ENCODE measurements at regions not wholly inside any gene's neighbourhood (a gene's known extent, or its start where the extent isn't known, plus 50 kb on each side); places are given as distances from the start of the nearest gene placed in this dataset.

DNA sequence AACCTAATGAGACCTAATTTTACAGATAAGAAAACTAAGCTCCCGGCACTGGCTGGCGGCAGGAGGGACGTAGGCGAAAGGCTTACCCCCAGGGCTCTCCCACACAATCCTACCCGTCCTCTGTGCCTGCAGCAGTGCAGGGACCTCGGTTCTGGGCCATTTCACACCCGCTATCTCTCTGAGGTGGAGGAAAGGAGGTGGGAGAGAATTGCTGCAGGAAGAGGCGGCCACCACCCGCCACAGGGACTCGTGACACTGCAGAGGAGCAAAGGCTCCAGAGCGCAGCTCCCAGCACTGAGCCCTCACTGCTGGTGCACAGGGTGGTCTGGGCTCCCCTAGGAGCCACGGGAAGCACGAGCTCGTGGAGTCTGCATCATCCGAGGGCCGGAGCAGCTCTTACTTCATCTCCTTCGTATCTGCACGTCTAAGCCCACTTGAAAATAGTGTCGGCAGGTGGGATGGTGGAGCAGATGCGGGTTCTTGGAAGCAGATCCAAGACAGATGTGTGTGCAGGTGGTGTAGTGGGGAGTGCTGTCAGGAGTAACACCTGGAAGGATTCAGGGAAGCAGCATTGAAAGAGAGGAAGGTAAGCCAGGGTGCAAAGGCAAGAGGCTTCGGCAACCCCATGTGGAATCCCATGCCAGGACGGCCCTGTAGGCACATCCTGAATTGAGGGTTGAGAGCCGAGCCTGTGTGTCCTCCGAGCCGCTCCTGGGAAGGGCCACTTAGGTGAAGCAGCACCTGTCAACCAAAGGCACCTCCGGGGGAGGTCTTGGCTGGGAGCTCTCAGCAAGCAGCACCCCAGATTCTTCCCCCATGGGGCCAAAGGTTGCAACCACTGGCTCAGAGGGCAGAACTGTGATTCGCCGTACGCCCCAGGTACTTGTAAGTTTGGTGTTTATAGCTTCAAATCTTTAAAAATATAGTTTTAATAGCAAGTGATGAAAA is 115.8 kb upstream of the SPACA7 start:
- Histone ChIP-seq H3K4me1 (no peaks in the 10 kb centered on the region), H3K27me3 (replicated peaks; ENCODE audit: control insufficient read depth, insufficient read depth, low read length) (no peaks in the 10 kb centered on the region; the same call in none of the 2 replicates), H3K9me3 (no peaks in the 10 kb centered on the region), H3K4me3 (ENCODE audit: low read depth, low read length) (no peak overlapping the region), H3K36me3 (ENCODE audit: control insufficient read depth, insufficient read depth, low read length) (no peaks in the 10 kb centered on the region)
- CTCF ChIA-PET, result no interaction called here
- H3K36me3 Mint-ChIP-seq (ENCODE audit: insufficient read depth, unreplicated experiment), result no peaks in the 10 kb centered on the region
- H3K27ac Mint-ChIP-seq (ENCODE audit: unreplicated experiment), result no peak overlapping the region
- H3K4me3 Mint-ChIP-seq (ENCODE audit: unreplicated experiment), result no peak overlapping the region
- no peak for DNase-seq
- no peak for TF ChIP-seq CTCF (IDR thresholded peaks at IDR 0.05; ENCODE audit: insufficient read depth in 1 of 2, low read depth in 1 of 2, low read length in 1 of 2, severe bottlenecking in 1 of 2, unreplicated experiment in 1 of 2)
- POLR2A ChIA-PET, result no interaction called here
- intact Hi-C loops (cut with micrococcal nuclease; ENCODE audit: unreplicated experiment), result no loop called here
- BruUV-seq (replicated peaks), result no TSS peak
- H3K4me1 Mint-ChIP-seq (ENCODE audit: low read depth, unreplicated experiment), result no peaks in the 10 kb centered on the region
- H3K27me3 Mint-ChIP-seq (ENCODE audit: insufficient read depth, unreplicated experiment), result peaks cover 30% of the 10 kb centered on the region
- H3K9me3 Mint-ChIP-seq (ENCODE audit: unreplicated experiment), result no peaks in the 10 kb centered on the region

DNA sequence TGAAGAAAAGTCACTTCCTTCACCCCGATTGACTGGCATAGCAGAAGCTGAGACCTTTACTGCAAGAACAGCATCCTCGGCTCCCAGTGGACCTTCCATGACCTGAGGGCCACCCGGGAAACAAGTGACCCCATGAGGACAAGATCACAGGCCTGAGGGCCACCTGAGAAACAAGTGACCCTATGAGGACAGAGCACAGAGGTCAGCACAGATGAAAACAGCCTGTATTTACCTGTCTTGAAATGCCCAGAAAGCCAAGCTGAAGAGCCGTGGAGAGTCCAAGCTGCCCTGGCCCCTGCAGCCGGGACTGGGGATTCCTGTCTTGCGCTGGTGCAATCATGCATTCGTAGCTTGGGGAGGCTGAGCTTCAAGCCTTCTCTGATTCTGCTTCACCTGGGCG is 114.2 kb upstream of the SPACA7 start:
- Mint-ChIP-seq H3K36me3 (ENCODE audit: insufficient read depth, unreplicated experiment) (no peaks in the 10 kb centered on the region), H3K4me3 (ENCODE audit: unreplicated experiment) (no peak overlapping the region), H3K4me1 (ENCODE audit: low read depth, unreplicated experiment) (no peaks in the 10 kb centered on the region), H3K27me3 (ENCODE audit: insufficient read depth, unreplicated experiment) (peaks cover 26% of the 10 kb centered on the region), H3K27ac (ENCODE audit: unreplicated experiment) (no peak overlapping the region), H3K9me3 (ENCODE audit: unreplicated experiment) (no peaks in the 10 kb centered on the region)
- Histone ChIP-seq H3K27me3 (replicated peaks; ENCODE audit: control insufficient read depth, insufficient read depth, low read length) (no peaks in the 10 kb centered on the region; the same call in 1 of the 2 replicates), H3K9me3 (no peaks in the 10 kb centered on the region), H3K4me3 (ENCODE audit: low read depth, low read length) (no peak overlapping the region), H3K4me1 (no peaks in the 10 kb centered on the region), H3K36me3 (ENCODE audit: control insufficient read depth, insufficient read depth, low read length) (no peaks in the 10 kb centered on the region)
- CTCF ChIA-PET, result no interaction called here
- BruUV-seq (replicated peaks), result no TSS peak
- TF ChIP-seq CTCF (IDR thresholded peaks at IDR 0.05; ENCODE audit: insufficient read depth in 1 of 2, low read depth in 1 of 2, low read length in 1 of 2, severe bottlenecking in 1 of 2, unreplicated experiment in 1 of 2), result no peak
- DNase-seq, result no peak
- POLR2A ChIA-PET, result no interaction called here
- intact Hi-C loops (cut with micrococcal nuclease; ENCODE audit: unreplicated experiment), result no loop called here

- H3K36me3 ChIP-seq (ENCODE audit: control insufficient read depth, insufficient read depth, low read length), result no peaks in the 10 kb centered on the region
- H3K9me3 Mint-ChIP-seq (ENCODE audit: unreplicated experiment), result no peaks in the 10 kb centered on the region
- H3K9me3 ChIP-seq, result no peaks in the 10 kb centered on the region
- DNase-seq, result no peak
- no peak overlapping the region for H3K4me3 Mint-ChIP-seq (ENCODE audit: unreplicated experiment)
- H3K27me3 Mint-ChIP-seq (ENCODE audit: insufficient read depth, unreplicated experiment), result peaks cover 32% of the 10 kb centered on the region
- CTCF ChIA-PET, result no interaction called here
- no peak for TF ChIP-seq CTCF (IDR thresholded peaks at IDR 0.05; ENCODE audit: insufficient read depth in 1 of 2, low read depth in 1 of 2, low read length in 1 of 2, severe bottlenecking in 1 of 2, unreplicated experiment in 1 of 2)
- no peaks in the 10 kb centered on the region; the same call in 1 of the 2 replicates for H3K27me3 ChIP-seq (replicated peaks; ENCODE audit: control insufficient read depth, insufficient read depth, low read length)
- no TSS peak for BruUV-seq (replicated peaks)
- intact Hi-C loops (cut with micrococcal nuclease; ENCODE audit: unreplicated experiment), result no loop called here
- no peaks in the 10 kb centered on the region for H3K4me1 ChIP-seq
- H3K36me3 Mint-ChIP-seq (ENCODE audit: insufficient read depth, unreplicated experiment), result no peaks in the 10 kb centered on the region
- no peaks in the 10 kb centered on the region for H3K4me1 Mint-ChIP-seq (ENCODE audit: low read depth, unreplicated experiment)
- no peak overlapping the region for H3K27ac Mint-ChIP-seq (ENCODE audit: unreplicated experiment)
- POLR2A ChIA-PET, result no interaction called here
- H3K4me3 ChIP-seq (ENCODE audit: low read depth, low read length), result no peak overlapping the region
These were observed 113.0 kb upstream of the SPACA7 start for GRCh38 chr13:112263152-112263551.
